ENCODE measurements at regions not wholly inside any gene's neighbourhood (a gene's known extent, or its start where the extent isn't known, plus 50 kb on each side); places are given as distances from the start of the nearest gene placed in this dataset.
"Not testable (repeated sequence)": the region's sequence is repeated elsewhere in the genome, so short reads cannot be mapped to it uniquely, and the experiment has no call there.

- TF ChIP-seq CTCF (conservative IDR thresholded peaks at IDR 0.05; ENCODE audit: low read length); EZH2phosphoT487 (IDR thresholded peaks at IDR 0.05; ENCODE audit: borderline replicate concordance): not testable (repeated sequence)
Observed at GRCh38 chr16:75833385-75833784, 107.1 kb upstream of the CPHXL start.

Data from Loucy (cell line).